GM19438 (cell line): ENCODE measurements at regions not wholly inside any gene's neighbourhood (a gene's known extent, or its start where the extent isn't known, plus 50 kb on each side); places are given as distances from the start of the nearest gene placed in this dataset.
A peak's percentile ranks its signal among the peaks of the same experiment; 100 is the strongest.

Source experiments
- ATAC-seq: cut with Tn5 transposase; IDR thresholded peaks from one replicate; pipeline ENCODE4 v1.9.1; 2021; ENCODE audit warnings: low read depth; ENCODE audit not compliant: unreplicated experiment

DNA sequence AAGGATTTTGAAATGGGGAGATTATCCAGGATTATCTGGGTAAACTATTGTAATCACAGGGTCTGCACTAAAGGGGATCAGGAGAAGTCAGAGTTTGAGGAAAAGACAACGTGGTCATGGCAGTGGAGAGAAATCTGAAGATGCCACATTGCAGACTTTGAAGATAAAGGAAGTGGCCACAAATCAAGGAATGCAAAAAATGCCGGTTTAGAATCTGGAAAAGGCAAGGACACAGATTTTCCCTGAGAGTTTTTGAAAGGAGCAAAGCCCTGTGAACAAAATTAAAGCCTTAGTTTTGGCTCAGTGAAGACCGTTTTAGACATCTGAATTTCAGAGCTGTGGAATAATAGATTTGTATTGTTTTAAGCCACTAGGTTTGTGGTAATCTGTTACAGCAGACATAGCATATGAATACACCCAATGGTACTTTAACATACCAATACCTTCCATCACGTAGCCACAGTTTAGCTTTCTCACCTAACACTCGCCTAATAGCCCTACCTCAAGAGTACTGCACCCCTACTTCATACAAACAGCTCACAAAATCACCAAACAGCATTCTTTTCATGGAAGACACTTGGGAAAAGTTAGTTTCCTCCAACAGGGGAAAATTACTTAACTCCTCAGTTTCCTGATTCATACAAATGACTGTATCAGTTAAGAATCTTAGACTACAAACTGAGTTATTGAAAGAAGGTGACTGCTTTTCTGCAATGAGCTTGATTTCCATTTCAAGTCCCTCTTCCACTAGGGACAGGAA, 446.5 kb downstream of the INHBA start:
- ATAC-seq: no peak

GRCh38 chr7:41255716-41256115, 447.2 kb downstream of the INHBA start:
- ATAC-seq: no peak

GRCh38 chr7:41255113-41255512, 447.8 kb downstream of the INHBA start:
- ATAC-seq: no peak

GRCh38 chr7:41252957-41253356, 449.9 kb downstream of the INHBA start:
- ATAC-seq: no peak

DNA sequence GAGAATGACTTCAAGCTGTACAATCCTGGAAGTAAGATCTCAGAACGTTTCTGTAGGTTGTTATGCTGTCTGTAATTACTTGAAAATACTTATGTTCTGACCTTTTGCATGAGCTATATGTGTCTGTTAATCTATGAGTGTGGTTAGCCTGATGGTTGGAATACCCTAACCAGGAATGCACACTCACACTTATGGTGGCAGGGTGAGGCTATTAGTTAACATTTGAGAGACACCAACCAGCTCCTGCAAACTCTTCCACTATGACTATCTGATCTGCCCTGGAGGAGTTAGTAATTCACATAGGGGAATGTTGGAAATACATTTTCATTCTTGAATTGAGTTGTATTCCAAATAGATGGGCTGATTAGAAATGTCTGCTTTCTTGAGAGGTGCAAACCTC, 450.3 kb downstream of the INHBA start:
- no peak for ATAC-seq

- ATAC-seq: no peak
Measured at GRCh38 chr7:41247143-41247865, 455.6 kb downstream of the INHBA start.

DNA sequence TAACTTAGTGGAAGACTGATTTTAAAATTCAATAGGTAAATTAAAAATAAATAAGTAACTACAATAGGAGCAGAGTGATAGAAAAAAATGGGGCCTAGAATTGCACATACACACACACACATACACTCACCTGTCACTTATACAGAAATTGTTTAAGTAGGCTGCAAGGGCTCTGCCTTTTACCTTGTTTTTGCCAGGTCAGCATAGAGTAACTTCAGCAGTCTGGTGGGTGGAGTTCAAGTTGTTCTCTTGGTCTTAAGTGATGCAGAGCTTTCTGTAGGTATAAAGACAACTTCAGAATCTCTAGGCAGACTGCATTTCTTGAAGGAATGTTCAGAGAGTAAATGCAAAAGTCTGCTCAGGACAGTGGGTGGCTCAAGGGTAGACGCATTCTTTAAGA, 457.0 kb downstream of the INHBA start:
- ATAC-seq: no peak

DNA sequence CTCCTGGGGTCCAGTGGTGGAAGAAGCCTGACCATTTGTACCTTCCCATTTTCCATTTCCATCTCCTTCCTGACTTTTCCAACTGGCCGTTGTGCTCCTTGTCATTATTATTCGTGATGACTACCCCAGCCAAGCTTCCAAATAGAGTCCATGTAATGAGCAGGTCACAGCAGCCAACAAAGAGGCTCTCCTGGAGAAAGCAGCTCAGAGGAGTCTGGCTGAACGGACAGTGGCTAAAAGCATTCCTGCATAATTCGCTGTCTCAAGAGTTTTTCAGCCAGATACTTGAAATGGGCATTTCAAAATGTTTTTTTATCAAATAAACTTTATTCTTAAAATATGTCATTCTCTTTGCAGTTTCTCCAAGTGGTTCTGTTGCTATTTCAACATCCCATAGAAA, 458.6 kb downstream of the INHBA start:
- no peak for ATAC-seq

DNA sequence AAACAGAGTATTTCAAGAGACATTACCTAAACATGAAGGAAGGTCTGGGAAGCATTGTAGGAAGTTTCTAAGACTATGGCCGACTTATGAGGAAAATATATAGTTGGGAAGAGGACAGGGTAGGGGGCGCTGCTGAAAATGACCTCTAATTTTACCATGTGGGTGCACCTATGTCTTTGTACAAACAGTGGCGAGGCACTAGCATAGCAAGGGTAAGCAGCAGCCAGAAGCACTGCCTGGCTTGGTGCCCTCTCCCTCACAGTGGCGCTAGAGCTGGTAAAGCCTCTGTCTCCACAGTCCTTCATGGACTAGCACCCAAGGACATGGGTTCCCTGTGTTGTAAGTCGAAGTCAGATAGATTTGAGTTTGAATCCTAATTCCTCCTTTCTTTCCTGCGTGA, 461.2 kb downstream of the INHBA start:
- no peak for ATAC-seq

DNA sequence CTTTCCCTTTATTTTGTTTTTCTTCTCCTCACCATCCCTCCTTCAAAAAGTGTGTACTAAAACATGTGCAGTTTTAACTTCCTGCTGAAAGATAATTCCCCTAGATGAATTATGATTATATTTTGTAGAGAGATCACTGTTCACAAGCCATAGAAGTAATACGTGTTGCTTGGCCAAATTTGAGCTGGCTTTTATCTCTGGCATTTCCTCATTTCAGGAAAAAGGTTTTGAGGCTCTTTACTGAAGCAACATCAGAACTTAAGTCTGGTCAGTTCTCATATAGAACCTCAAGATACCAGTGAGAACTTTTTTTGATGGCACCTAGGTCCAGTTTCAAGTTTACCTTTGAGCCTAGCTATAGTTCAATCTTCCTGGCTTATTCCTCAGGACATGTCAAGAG, 463.3 kb downstream of the INHBA start:
- no peak for ATAC-seq

GRCh38 chr7:41238851-41239331, 464.0 kb downstream of the INHBA start:
- ATAC-seq: no peak

- ATAC-seq: no peak
Measured at GRCh38 chr7:41237956-41238355, 464.9 kb downstream of the INHBA start.

DNA sequence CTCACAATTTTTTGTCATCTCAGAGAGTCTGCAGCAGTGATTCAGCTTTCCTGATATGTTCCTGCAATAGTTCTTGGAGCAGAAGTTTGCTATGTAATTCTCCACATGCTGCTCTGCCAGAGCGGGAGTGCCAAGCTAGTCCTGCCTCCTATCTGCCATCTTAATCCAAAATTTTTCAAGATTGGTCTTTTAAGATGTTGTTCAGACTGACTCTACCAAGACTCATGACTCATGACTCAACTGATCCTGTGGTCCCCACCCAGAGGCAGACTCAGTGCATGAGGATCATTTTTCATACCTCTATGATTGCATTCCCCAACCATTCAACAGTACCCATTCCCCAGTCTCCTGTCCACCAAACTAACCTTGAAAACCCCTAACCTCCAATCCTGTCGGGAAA, 470.8 kb downstream of the INHBA start:
- no peak for ATAC-seq

- ATAC-seq: no peak
Measured at GRCh38 chr7:41224063-41224763, 478.7 kb downstream of the INHBA start.

DNA sequence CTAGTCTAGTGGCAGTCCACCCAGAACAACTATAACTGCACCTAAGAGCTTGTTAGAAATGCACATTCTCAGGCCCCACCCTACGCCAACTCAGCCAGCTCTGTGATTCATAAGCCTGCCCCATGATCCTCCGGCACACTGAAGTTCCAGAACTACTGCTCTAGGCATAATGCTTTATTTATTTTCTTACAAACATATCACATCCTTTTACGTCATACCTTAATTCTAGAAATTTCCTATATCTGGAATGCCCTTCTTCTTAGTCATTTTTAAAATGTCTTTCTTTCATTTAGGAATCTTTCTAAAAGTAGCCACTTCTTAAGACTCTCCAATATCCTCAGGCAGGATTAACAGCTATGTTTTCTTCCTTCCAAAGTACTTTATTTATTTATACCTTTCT, 480.1 kb downstream of the INHBA start:
- no peak for ATAC-seq

DNA sequence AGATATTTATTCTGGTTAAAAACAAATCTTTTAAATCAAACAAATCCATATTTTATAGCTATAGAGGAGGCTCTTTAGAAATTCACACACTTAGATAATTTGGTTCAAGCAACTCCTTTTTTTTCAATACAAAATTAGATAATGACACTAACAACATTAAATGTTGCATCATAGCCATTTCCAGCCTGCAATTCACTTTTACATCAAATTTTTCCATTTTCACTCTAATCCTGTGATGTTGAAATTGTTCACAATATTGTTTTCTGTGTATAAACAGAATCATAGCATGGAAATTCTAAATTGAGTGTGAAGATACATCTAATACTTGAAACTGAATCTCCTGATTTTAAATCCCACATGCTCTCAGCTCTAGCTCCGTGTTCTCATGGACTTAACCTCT, 482.6 kb downstream of the INHBA start:
- no peak for ATAC-seq

DNA sequence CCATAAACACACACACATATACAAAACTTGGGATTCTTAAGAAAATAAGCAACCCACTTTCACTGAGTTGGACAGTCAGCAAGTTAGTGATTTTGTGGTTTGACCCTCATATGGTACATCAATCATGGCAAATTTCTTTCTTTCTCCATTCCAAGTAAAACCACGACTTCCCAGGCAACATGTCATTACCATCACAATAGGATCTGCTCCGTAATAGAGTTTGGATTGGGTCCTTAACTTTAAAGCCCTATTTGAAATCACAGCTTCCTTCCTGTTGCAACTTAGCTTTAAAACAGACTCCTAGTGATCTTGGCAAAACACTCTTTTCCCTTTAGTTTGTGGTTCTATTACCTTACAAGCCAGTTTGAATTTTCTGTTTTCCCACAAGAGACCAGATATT, 483.6 kb downstream of the INHBA start:
- ATAC-seq: no peak

- ATAC-seq: no peak
Measured at GRCh38 chr7:41217306-41217705, 485.6 kb downstream of the INHBA start.

GRCh38 chr7:41207141-41207540, 495.7 kb downstream of the INHBA start:
- no peak for ATAC-seq

DNA sequence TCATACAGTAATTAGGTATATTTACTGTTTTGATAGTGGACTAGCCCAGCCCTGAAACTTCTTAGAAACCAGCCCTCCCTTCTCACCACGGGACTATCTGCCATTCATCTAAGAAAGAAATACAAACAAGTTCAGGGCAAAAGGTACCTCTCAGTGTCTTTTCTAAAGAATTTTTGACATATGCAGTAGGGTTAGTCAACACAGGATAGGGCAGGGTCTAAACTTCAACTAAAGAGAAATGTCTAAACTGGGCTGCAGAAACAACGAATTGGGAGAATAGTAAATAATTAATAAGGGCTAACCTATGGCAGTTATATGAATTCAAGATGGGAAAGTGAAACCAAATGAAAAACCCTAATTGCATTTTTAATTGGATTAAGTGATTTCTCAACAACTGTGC, 496.6 kb downstream of the INHBA start:
- ATAC-seq: peak; percentile 35

GRCh38 chr7:41205600-41205999, 497.3 kb downstream of the INHBA start:
- ATAC-seq: peak; percentile 63
